Kidney capillary endothelial cell (primary cell): ENCODE measurements at regions not wholly inside any gene's neighbourhood (a gene's known extent, or its start where the extent isn't known, plus 50 kb on each side); places are given as distances from the start of the nearest gene placed in this dataset.
"Not testable (repeated sequence)": the region's sequence is repeated elsewhere in the genome, so short reads cannot be mapped to it uniquely, and the experiment has no call there.

Source experiments
- DNase-seq: peaks from one replicate; pipeline ENCODE4 v3.0.0-alpha.2; 2018; ENCODE audit warnings: low spot score

- no peak for DNase-seq
Measured at GRCh38 chr1:157368363-157368762, 184.0 kb downstream of the FCRL5 start.

DNA sequence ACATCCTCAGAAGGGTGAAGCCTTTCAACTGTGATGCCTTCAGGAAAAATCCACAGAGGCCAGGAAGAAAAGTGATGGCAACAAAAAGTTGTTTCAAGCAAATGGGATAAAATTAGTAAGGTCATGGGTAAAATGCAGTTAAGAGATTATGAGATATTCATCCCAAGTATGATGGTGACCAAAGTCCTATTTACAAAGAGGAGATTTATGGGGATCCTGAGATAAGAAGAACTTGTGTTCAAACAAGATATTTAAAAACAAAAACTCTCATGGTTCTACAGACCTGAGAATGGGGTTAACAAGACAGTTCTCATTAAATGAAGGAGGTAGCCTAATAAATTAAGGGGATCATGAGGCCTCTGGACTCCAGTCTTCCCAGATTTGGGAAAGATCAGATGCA lies 184.4 kb downstream of the FCRL5 start:
- no peak for DNase-seq

DNA sequence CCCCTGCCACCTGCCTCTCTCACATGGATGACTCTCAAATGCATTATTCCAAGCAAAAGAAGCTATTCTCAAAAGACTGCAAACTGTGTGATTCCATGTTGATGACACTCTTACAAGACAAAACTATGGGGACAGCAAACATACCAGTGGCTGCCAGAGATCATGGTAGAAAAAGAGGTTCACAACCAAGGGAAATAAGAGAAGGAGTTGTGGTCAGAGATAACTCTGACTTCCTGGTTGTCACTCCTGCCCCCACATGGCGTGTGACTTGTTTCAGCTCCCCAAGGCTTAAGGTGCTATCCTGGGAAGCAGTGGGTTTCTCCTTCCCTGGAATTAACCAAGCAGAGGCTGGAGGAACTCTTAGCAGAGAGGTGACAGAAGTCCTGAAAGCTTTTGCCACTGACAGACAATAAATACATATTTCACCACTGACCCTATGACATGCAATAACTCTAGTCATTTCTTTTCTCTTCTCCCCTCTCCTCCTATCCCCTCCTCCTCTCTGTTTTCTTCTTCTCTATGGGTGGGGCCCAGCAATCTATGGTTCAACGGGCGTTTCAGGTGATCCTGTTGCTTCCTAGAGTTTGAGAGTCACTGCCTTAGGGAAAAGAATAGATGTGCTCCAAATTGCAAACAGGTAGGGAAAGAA lies 185.1 kb downstream of the FCRL5 start:
- no peak for DNase-seq

- DNase-seq, result no peak
Measured at GRCh38 chr1:157364612-157365011, 187.7 kb downstream of the FCRL5 start.

- peak; percentile 30 for DNase-seq
Measured at GRCh38 chr1:157363660-157364140, 188.6 kb downstream of the FCRL5 start.

GRCh38 chr1:157360023-157360390 lies 192.3 kb downstream of the FCRL5 start:
- DNase-seq, result no peak

DNA sequence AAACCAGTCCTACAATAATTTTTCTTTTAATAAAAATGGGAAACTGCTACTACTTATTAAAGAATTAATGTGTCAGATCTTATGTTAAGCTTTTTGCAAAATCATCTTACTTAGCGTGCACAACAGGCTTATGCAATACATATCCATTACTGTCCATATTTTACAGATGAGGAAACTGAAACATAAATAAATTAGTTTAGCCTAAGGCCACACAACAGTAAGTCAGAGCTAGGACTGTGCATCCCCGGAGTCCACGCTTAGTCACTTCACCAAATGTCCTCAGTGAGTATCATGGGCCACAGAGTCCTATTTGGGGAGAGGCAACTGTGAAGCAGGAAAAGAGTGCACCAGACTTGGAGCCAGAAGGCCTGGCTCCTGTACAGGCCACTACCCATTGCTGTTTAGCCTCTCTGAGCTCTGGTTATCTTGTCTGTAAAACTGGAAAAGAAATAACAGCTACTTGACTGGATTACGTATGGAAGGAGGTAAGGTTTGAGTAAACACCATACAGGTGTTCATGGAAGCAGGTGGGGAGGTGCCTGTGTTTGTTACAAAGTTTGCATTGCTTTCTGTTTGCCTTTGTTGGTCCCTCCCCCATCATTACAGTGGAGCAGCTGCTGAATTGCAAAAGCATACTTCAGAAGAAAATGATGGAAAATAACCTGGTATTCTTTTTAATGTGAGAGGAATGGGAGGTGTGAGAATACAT lies 192.8 kb downstream of the FCRL5 start:
- DNase-seq, result no peak

- no peak for DNase-seq
Measured at GRCh38 chr1:157357111-157357510, 195.2 kb downstream of the FCRL5 start.

DNA sequence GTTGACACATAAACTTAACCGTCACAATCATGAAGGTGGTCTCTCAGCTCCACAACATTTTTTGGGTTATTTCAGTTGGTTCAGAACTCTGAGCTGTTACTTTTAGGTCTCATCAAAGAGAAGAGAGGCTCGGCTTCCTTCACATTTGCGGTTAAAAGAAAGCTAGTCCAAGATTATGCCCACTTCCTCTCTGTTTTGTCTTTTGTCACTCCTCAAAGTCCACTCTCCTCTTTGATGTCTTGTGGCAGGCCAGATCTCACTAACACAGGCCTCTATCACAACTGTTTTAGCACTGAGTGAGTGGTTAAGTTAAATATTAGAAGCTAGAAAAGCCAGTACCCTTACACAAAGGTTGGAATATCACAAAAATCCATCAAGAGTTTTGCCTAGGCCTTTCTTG lies 195.7 kb downstream of the FCRL5 start:
- DNase-seq, result no peak

DNA sequence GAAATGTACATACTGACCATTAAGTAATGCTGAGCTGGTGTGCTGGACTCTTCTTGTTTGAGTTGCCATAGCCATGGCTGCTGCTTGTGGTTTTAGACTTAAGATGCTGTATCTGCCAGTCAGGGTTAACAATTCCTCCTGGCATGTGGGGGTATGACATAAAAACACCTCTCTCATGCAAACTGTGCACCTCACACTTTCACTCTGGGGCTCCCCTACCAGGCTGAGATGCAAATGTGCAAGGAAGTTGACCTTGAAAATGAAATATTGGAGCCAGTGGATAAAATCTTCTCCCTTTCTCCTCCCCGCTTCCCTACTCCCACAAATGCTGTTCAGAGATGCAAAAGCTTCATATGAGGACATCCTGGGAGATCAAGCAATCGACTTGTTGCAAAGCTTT lies 198.8 kb downstream of the FCRL5 start:
- DNase-seq, result no peak

- no peak for DNase-seq
Measured at GRCh38 chr1:157352817-157353408, 199.4 kb downstream of the FCRL5 start.

DNA sequence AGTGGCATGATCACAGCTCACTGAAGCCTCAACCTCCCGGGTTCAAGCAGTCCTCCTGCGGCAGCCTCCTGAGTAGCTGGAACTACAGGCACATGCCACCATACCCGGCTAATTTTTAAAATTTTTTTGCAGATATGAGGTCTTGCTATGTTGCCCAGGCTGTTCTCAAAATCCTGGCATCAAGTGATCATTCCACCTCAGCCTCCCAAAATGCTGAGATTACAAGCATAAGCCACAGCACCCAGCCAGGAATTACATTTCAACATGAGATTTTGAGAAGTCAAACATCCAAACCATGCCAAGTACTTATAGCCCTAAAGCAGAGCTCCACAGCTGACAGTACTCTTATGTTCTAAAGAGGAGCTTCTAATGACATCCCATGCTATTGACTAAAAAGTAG lies 200.1 kb downstream of the FCRL5 start:
- no peak for DNase-seq

- DNase-seq, result not testable (repeated sequence)
Measured at GRCh38 chr1:157351800-157352199, 200.5 kb downstream of the FCRL5 start.

DNA sequence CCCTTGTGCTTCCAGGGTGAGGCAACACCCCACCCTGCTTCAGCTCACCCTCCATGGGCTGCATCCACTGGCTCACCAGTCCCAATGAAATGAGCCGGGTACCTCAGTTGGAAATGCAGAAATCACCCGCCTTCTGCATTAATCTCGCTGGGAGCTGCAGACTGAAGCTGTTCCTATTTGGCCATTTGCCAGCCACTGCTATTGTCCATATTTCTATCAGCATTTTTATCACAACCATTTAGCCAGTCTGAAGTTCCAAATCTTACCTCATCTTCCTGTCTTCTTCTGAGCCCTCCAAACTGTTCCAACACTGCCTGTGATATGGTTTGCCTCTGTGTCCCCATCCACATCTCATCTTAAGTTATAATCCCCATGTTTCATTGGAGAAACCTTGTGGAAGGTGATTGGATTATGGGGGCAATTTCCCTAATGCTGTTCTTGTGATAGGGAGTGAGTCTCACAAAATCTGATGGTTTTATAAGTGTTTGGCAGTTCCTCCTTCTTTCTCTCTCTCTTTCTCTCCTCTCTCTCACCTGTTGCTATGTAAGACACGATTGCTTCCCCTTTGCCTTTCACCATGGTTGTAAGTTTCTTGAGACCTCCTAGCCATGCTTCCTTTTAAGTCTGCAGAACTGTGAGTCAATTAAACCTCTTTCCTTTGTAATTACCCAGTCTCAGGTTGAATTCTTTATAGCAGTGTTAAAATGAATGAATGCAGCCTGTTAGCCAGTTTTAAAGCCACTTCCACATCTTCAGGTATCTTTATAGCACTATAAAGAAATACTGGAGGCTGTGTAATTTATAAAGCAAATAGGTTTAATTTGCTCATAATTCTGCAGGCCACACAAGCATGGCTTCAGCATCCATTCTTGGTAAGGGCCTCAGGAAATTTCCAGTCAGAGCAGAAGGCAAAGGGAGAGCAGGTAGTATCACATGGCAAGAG lies 203.5 kb downstream of the FCRL5 start:
- DNase-seq, result no peak

DNA sequence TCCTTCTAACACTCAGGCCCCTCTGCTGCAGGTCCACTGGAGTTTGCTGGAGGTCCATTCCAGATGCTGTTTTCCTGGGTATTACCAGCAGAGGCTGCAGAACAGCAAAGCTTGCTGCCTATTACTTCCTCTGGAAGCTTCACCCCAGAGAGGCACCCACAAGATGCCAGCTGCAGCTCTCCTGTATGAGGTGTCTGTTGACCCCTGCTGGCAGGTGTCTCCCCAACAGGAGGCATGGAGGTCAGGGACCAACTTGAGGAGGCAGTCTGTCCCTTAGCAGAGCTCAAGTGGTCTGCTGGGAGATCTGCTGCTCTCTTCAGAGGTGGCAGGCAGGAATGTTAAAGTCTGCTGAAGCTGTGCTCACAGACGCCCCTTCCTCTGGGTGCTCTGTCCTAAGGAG lies 204.8 kb downstream of the FCRL5 start:
- DNase-seq, result no peak

DNA sequence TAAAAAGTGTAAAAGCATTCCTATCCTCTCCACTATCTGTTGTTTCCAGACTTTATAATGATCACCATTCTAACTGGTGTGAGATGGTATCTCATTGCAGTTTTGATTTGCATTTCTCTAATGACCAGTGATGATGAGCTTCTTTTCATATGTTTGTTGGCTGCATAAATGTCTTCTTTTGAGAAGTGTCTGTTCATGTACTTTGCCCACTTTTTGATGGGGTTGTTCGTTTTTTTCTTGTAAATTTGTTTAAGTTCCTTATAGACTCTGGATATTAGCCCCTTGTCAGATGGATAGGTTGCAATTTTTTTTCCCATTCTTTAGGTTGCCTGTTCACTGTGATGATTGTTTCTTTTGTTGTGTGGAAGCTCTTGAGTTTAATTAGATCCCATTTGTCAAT lies 199.6 kb upstream of the ETV3 start:
- not testable (repeated sequence) for DNase-seq

DNA sequence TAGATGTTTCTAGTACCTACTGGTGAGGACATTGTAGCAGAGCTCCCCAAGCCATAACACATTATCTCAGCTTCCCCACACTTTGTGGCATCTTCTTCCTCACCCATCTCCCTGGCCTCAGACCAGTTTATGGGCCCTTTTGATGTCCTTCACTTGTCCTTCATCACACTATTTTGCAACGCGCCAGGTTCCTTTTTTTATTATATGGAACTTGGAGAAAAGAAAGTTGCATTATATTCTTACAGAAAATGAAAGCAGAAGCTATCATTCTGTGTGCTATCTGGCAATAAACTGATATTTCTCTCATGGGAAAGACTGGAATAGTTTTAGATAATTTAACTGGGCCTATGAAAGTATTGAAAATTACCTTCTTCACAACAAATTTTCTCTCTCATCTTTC lies 196.9 kb upstream of the ETV3 start:
- DNase-seq, result no peak

- DNase-seq, result no peak
Measured at GRCh38 chr1:157334041-157334440, 195.8 kb upstream of the ETV3 start.

GRCh38 chr1:157330177-157330576 lies 192.0 kb upstream of the ETV3 start:
- DNase-seq, result not testable (repeated sequence)

DNA sequence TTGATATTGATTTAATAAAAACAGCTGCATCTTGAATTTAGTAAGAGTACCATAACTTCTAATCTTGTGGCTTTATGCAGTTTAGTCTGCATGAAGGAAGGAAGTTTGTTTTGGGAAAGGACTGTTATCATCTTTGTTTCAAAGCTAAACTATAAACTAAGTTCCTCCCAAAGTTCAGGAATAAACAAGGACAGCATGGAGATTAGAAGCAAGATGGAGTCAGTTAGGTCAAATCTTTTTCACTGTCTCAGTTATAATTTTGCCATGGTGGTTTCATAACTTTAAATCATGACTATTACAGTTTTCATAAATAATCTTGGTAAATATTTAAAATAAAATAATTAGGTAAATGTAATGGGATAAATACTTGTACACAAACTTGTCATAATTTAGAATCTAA lies 189.9 kb upstream of the ETV3 start:
- not testable (repeated sequence) for DNase-seq

DNA sequence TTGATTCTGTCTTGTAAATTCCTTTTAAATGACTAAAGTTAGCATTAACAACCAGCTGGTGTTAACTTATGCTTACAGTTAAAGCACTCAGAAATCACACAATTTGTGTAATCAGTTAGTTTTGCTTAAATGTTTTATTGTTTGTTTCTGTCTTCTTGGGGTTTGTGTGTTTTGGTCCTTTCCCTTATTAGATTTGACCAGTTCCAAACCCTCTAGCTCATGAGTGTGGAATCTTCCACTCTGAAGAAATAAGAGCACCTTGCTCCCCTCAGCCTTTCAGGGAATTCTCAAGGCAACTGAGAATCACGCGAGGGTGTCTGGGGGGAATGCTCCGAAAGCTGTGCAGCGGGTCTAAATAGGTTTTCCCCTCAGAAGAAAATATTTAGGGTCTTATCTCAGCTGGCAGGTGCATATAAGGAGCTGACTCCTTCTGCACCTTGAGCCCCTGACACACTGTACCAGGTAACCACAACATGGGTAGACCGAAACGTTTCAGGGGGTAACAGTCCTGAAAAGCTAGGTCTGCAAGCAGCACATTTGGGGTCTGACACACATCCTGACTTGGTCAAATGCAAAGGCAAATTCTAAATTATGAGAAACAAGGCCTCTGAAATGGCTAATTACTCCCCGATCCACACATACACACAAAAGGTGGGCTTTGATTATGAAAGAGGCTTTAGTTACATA lies 188.1 kb upstream of the ETV3 start:
- DNase-seq, result no peak

GRCh38 chr1:157325220-157325619 lies 187.0 kb upstream of the ETV3 start:
- DNase-seq, result no peak
